ENCODE measurements at regions not wholly inside any gene's neighbourhood (a gene's known extent, or its start where the extent isn't known, plus 50 kb on each side); places are given as distances from the start of the nearest gene placed in this dataset.

DNA sequence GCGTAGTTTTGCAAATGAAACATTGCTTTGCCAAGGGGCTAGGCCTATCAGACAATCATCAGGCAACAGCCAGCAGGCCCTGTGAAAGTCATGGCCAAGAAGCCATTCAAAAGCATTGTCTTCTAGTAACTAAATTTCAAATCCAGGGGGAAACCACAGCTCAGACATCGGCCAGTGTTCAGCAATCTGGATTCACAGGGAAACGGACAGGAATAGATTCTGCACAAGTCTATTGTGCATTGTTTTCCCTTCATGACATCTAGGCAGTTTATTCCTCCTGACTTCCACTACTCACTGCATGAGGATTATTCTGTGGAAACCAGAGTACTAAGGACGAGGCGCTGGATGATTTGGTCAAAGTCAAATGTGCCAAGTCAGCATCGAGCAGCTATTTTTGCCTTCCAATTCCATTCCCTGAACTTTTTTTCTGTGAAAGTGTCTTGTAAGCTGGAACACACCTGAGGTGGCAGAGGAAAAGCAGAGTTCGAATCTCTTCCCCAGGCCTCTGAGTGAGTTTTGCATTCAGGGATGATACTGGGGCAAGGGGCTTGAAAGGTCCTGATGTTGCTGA is 75.4 kb downstream of the VCPKMT start:
- DNase-seq, result no peak

DNA sequence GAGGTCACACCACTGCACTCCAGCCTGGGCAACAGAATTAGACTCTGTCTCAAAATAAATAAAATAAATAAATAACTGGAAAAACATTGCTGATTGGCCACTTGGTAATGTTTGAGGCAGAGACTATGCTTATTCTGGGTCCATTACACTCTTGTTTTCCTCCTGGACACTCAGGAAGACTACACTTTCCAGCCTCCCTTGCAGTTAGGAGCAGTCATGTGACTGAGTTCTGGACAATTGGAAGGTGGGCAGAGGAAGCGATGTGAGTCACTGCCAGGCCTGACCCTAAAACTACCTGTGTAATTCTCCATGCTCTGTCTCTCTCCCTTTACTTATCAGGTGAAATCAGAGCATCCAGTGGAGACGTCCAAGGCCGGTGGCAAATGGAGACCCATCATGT is 74.4 kb downstream of the VCPKMT start:
- no peak for DNase-seq

DNA sequence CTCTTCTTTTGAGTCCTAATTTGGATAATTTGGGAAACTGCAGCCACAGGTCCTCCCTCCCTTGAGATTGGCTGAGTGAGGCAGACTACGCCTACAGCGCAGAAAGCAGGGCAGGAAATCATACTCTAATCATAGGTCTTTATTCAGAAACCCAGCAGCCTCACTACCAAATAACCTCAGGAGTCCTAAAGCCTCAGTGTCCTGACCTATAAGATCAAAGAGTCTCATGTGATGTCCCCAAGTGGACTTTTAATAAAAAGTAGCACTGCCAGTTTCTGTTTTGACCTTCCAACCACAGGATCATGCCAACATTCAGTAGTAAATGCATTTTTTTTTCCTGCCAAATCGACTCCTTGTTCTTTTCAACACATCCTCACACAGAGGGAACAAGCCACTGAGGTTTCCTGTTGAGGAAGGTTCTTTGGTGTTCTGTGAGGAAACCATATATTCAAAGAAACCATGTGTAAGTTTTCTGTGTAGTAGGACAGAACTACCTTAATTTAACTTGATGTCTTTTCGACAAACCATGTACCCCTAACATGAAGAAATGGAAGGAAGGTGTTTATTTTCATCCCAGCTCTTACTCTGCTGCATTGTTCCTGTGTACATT is 72.2 kb downstream of the VCPKMT start:
- DNase-seq, result no peak

DNA sequence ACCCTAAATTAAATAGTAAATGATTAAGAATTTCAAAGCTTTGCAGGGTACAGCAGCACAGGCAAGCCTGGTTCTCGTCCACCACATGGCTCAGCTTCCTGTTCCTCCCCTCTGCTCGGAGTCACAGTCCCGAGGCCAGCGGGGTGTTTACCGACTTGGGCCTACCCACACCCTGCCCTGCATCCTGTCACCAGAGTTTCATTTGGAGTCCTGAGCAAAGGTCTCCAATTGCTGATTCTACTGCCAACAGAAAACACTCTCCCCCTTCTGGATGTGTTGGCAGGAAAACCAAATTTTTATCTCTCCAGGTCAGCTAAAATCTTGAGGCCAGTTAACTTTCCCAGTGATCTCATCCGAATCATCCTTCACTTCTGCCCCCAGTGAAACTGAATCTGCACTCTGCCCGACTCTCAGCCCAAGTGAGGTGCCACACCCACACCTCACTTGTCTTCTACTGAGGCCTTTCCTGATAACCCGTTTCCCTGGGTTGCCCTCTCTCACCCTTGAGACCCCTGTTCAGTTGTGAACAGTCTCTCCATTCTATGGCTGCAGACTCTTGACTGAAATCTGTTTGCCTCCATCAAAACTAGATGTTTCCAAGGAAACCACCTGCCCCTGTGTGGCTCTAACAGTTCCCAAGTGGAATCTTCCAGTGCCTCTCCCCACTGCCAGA is 71.2 kb downstream of the VCPKMT start:
- no peak for DNase-seq

DNA sequence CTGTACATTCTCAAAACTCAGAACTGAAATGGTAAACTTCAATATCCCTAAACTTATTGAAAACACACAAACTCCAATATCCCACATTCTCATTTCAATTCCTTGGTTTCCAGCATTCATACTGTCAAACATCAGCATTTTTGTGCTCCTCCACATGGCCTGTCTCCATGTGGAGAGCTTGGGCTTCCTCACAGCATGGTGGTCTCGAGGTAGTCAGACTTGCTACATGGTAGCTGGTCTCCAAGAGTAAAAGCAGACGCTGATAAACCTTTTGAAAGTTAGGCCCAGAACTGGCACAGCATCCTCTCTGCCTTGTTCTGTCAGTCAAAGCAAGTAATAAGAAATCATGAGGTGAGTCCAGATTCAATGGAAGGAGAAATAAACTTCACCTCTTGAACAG is 70.5 kb downstream of the VCPKMT start:
- DNase-seq, result no peak

- DNase-seq, result no peak
Observed at GRCh38 chr14:50047274-50047676, 69.1 kb downstream of the VCPKMT start.

GRCh38 chr14:50049093-50049492 is 67.3 kb downstream of the VCPKMT start:
- no peak for DNase-seq

DNA sequence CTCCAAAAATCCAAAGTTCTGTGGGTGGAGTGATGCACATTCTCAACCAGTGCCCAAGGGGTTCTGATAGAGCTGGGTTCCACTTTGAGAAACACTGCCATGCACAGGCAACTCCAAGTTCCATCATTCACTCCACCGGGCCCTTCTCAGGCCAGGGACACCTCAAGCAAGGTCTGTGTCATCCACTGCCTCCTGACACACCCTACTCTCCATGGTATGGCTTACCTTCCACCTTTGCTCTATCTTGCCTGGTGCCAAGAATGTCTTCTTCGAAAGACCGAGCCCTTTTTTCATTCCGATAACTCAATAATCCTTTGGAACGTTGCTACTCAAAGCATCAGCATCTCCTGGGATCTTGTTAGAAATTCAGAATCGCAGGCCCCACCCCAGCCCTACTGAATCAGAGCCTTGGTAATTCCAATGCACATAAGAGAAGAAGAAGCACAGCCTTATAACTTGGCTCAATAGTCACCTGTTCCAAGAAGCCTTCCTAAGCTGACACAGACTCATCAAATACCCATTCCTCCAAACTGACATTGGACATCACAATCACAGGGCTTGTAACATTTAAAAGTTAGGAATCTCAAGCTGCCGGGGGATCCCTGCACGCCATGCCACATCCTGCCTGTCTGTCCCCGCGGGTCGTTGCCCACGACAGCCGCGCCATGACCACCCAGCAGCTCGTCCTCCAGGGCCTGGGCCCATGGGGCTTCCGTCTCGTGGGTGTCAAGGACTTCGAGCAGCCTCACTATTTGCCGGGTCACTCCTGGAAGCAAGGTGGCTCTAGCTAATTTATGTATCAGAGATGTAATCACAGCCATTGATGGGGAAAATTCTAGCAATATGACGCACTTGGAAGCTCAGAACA is 66.4 kb downstream of the VCPKMT start:
- DNase-seq, result no peak

GRCh38 chr14:50051106-50051505 is 65.3 kb downstream of the VCPKMT start:
- no peak for DNase-seq

DNA sequence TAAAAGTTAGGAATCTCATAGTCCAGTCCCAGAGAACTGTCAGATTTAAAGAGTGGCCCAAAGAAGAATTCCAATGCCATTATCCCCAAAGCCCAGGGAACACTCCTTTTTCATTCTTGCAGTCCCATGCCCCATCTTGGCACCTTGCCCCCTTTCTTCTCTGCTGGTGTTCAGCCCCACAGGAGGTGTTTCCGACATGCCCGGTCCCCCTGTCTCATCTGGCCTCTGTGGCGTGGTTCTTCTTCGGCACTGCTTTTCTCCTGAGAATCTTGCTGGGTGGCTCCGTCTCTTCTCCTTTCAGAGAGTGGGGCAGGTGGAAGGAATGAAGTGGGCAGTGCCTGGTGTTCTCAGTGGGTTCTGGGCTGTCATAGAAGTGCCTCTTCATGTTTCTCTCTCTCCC is 64.7 kb downstream of the VCPKMT start:
- DNase-seq, result no peak

DNA sequence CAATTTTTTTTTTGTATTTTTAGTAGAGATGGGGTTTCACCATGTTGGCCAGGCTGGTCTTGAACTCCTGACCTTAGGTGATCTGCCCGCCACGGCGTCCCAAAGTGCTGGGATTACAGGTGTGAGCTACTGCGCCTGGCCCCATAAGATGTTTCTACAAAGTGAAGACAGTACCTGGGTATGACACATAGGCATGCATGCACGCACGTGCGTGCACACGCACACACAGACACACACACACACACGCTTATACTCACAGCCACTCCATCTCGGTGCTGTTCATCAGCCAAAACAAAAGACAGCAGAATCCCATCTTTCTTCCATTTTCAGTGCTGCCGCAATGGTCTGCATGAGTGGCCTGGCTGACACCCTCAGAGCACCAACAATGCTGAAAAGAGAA is 63.9 kb downstream of the VCPKMT start:
- no peak for DNase-seq

DNA sequence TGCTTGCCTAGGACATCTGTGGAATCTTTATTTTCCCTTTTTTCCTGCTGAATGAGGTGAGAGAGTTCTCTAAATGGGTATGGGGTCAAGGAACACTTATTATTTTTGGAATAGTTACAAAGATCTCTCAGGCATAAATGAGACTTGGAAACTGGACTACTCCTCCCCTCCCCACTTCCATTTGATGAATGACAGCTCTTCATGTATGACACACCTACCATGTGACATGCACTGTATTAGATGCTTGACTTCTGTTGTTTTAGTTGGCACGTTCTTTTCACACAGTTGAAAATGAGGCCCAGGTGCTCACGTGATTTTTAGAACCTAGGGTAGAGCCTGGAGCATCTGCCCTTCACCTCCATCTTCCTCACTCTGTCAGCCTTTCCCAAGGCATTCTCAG is 62.4 kb downstream of the VCPKMT start:
- DNase-seq, result no peak

GRCh38 chr14:50055461-50056228 is 60.7 kb downstream of the VCPKMT start:
- no peak for DNase-seq

- DNase-seq, result no peak
Observed at GRCh38 chr14:50056435-50056834, 59.9 kb downstream of the VCPKMT start.

GRCh38 chr14:50057331-50057730 is 59.0 kb downstream of the VCPKMT start:
- DNase-seq, result no peak

DNA sequence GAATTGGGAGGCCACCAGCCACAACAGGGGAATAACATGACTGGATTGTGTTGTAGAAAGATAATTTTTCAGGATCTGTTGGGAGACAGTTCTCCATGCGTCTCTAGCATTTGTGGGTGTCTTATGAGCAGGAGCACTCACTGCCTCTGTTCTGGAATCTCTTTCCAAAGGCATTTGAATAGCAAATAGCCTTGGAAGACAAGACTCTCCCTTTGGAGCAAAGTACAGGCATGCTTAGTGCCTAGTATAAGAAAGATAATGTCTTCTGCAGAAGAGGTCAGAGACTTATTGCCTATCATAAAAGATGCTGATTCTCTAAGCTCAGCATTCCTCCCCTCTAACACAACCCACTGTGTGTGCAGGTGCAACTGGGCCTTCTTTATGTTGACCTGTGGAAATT is 58.3 kb downstream of the VCPKMT start:
- no peak for DNase-seq
